Peyer's patch (tissue), 4 donors: ENCODE measurements at regions not wholly inside any gene's neighbourhood (a gene's known extent, or its start where the extent isn't known, plus 50 kb on each side); places are given as distances from the start of the nearest gene placed in this dataset.

Source experiments
- DNase-seq, 3 donors: peaks; one replicate each; pipeline ENCODE4 v3.0.0-alpha.2; 2017 to 2019
- H3K27ac ChIP-seq, 4 donors: fragments of 200-600 bp; sonication (generic); one replicate each; pipeline ENCODE4 v1.5.1; 2016 to 2019
- H3K27me3 ChIP-seq, 2 donors: fragments of 200-600 bp; sonication (generic); one replicate each; pipeline ENCODE4 v1.5.1; 2019
- H3K36me3 ChIP-seq, 3 donors: fragments of 200-600 bp; sonication (generic); one replicate each; pipeline ENCODE4 v1.5.1; 2016 to 2019
- H3K4me1 ChIP-seq, 4 donors: fragments of 200-600 bp; sonication (generic); one replicate each; pipeline ENCODE4 v1.5.1; 2016 to 2019
- H3K4me3 ChIP-seq, 4 donors: fragments of 200-600 bp; sonication (generic); 1 replicate in 3 of 4; 2 replicates in 1 of 4; pipeline ENCODE4 v1.5.1; 2016 to 2019; ENCODE audit warnings: mild to moderate bottlenecking in 1 of 4
- H3K9me3 ChIP-seq, 4 donors: fragments of 200-600 bp; sonication (generic); one replicate each; pipeline ENCODE4 v1.5.1; 2016 to 2019; ENCODE audit warnings: mild to moderate bottlenecking in 1 of 4
- CTCF ChIP-seq, 6 experiments: fragments of 450-650 bp in 4 of 6; fragments of 200-600 bp in 2 of 6; sonication (generic) in 1 of 6; IDR thresholded peaks; one replicate each; pipeline ENCODE4 v1.5.1; 2017 to 2019; ENCODE audit warnings: antibody characterized with exemption in 6 of 6, mild to moderate bottlenecking in 3 of 6, moderate library complexity in 1 of 6
- POLR2A ChIP-seq, 2 donors: fragments of 450-650 bp; IDR thresholded peaks; one replicate each; pipeline ENCODE4 v1.5.1; 2017; ENCODE audit warnings: antibody characterized with exemption in 2 of 2, mild to moderate bottlenecking in 2 of 2, moderate library complexity in 2 of 2

- no peak for DNase-seq
- no peak overlapping the region for H3K27ac ChIP-seq
- TF ChIP-seq CTCF (IDR thresholded peaks at IDR 0.05) (no peak), POLR2A (IDR thresholded peaks at IDR 0.05) (no peak)
- peaks cover 0 to 4% (median 0%) of the 10 kb centered on the region in 4 donors for H3K4me1 ChIP-seq
- no peaks in the 10 kb centered on the region for H3K9me3 ChIP-seq
- no peaks in the 10 kb centered on the region for H3K36me3 ChIP-seq
- H3K4me3 ChIP-seq = no peak overlapping the region
- H3K27me3 ChIP-seq = no peaks in the 10 kb centered on the region
Measured at GRCh38 chr5:93891491-93892480, 150.4 kb upstream of the POU5F2 start.

- Histone ChIP-seq H3K27me3 (no peaks in the 10 kb centered on the region), H3K4me3 (no peak overlapping the region), H3K9me3 (no peaks in the 10 kb centered on the region), H3K4me1 (peaks cover 0 to 4% (median 0%) of the 10 kb centered on the region in 4 donors), H3K27ac (no peak overlapping the region), H3K36me3 (no peaks in the 10 kb centered on the region)
- TF ChIP-seq CTCF (IDR thresholded peaks at IDR 0.05) (no peak), POLR2A (IDR thresholded peaks at IDR 0.05) (no peak)
- DNase-seq = no peak
Measured at GRCh38 chr5:93890657-93891056, 149.3 kb upstream of the POU5F2 start.

GRCh38 chr5:93887678-93888077 is 146.3 kb upstream of the POU5F2 start:
- no peaks in the 10 kb centered on the region for H3K27me3 ChIP-seq
- TF ChIP-seq CTCF (IDR thresholded peaks at IDR 0.05) (no peak), POLR2A (IDR thresholded peaks at IDR 0.05) (no peak)
- H3K36me3 ChIP-seq = no peaks in the 10 kb centered on the region
- peaks cover 0 to 4% (median 0%) of the 10 kb centered on the region in 4 donors for H3K4me1 ChIP-seq
- no peak for DNase-seq
- H3K4me3 ChIP-seq = no peak overlapping the region
- H3K27ac ChIP-seq = no peak overlapping the region
- H3K9me3 ChIP-seq = no peaks in the 10 kb centered on the region

- Histone ChIP-seq H3K4me3 (no peak overlapping the region), H3K27ac (no peak overlapping the region), H3K27me3 (no peaks in the 10 kb centered on the region), H3K9me3 (no peaks in the 10 kb centered on the region), H3K4me1 (peaks cover 0 to 4% (median 0%) of the 10 kb centered on the region in 4 donors), H3K36me3 (no peaks in the 10 kb centered on the region)
- DNase-seq = no peak
- TF ChIP-seq POLR2A (IDR thresholded peaks at IDR 0.05) (no peak), CTCF (IDR thresholded peaks at IDR 0.05) (no peak)
Measured at GRCh38 chr5:93886917-93887361, 145.5 kb upstream of the POU5F2 start.

GRCh38 chr5:93886098-93886806 is 144.9 kb upstream of the POU5F2 start:
- Histone ChIP-seq H3K27ac (no peak overlapping the region), H3K27me3 (no peaks in the 10 kb centered on the region), H3K4me3 (no peak overlapping the region), H3K9me3 (no peaks in the 10 kb centered on the region), H3K4me1 (peaks cover 0 to 4% (median 0%) of the 10 kb centered on the region in 4 donors), H3K36me3 (no peaks in the 10 kb centered on the region)
- TF ChIP-seq CTCF (IDR thresholded peaks at IDR 0.05) (no peak), POLR2A (IDR thresholded peaks at IDR 0.05) (no peak)
- no peak for DNase-seq
